HEK293T (cell line): ENCODE measurements at regions not wholly inside any gene's neighbourhood (a gene's known extent, or its start where the extent isn't known, plus 50 kb on each side); places are given as distances from the start of the nearest gene placed in this dataset.

Experiments
- CTCF ChIA-PET: fragments of 350-600 bp; formaldehyde crosslinking; extraction: SDS; loops from one replicate; lab custom pipeline; 2021; ENCODE audit warnings: antibody characterized with exemption, inconsistent platforms; lab: Yijun Ruan, JAX
- POLR2A ChIA-PET: fragments of 350-600 bp; formaldehyde crosslinking; extraction: SDS; loops from one replicate; lab custom pipeline; 2020; ENCODE audit warnings: antibody characterized with exemption, inconsistent platforms; lab: Yijun Ruan, JAX
- DNase-seq: peaks from one replicate; pipeline ENCODE4 v3.0.0; 2012; ENCODE audit warnings: mixed read lengths; ENCODE audit errors: extremely low spot score
- ARNT ChIP-seq: fragments of 450-650 bp; IDR thresholded peaks from 2 replicates; pipeline ENCODE4 v1.6.1; 2017; ENCODE audit warnings: mild to moderate bottlenecking
- BHLHE40 ChIP-seq: fragments of 450-650 bp; IDR thresholded peaks from 2 replicates; pipeline ENCODE4 v1.6.1; 2016; ENCODE audit warnings: mild to moderate bottlenecking, moderate library complexity, borderline replicate concordance
- CTBP1 ChIP-seq: fragments of 450-650 bp; IDR thresholded peaks from 2 replicates; pipeline ENCODE4 v1.6.1; 2016; ENCODE audit warnings: borderline replicate concordance
- ELF4 ChIP-seq: fragments of 450-650 bp; IDR thresholded peaks from 2 replicates; pipeline ENCODE4 v1.6.1; 2017; ENCODE audit warnings: antibody characterized with exemption
- FOXA1 ChIP-seq: fragments of 450-650 bp; IDR thresholded peaks from 2 replicates; pipeline ENCODE4 v1.6.1; 2016; ENCODE audit warnings: mild to moderate bottlenecking
- FOXK2 ChIP-seq: fragments of 450-650 bp; IDR thresholded peaks from 2 replicates; pipeline ENCODE4 v1.6.1; 2016; ENCODE audit warnings: mild to moderate bottlenecking
- FOXM1 ChIP-seq: fragments of 450-650 bp; IDR thresholded peaks from 2 replicates; pipeline ENCODE4 v1.6.1; 2017; ENCODE audit warnings: mild to moderate bottlenecking, borderline replicate concordance
- HDGF ChIP-seq: fragments of 450-650 bp; IDR thresholded peaks from 2 replicates; pipeline ENCODE4 v1.6.1; 2017; ENCODE audit warnings: antibody characterized with exemption, borderline replicate concordance
- L3MBTL2 ChIP-seq: fragments of 450-650 bp; conservative IDR thresholded peaks from 2 replicates; pipeline ENCODE4 v1.6.1; 2016; ENCODE audit warnings: mild to moderate bottlenecking
- LEF1 ChIP-seq: fragments of 450-650 bp; IDR thresholded peaks from 2 replicates; pipeline ENCODE4 v1.6.1; 2017; ENCODE audit warnings: mild to moderate bottlenecking, borderline replicate concordance
- NFRKB ChIP-seq: fragments of 450-650 bp; IDR thresholded peaks from 2 replicates; pipeline ENCODE4 v1.6.1; 2016; ENCODE audit warnings: mild to moderate bottlenecking, moderate library complexity
- SP1 ChIP-seq: fragments of 450-650 bp; IDR thresholded peaks from 2 replicates; pipeline ENCODE4 v1.6.1; 2017
- SUZ12 ChIP-seq: fragments of 450-650 bp; IDR thresholded peaks from 2 replicates; pipeline ENCODE4 v1.6.1; 2016; ENCODE audit warnings: mild to moderate bottlenecking
- TARDBP ChIP-seq: fragments of 450-650 bp; IDR thresholded peaks from 2 replicates; pipeline ENCODE4 v1.6.1; 2016
- ZNF384 ChIP-seq: fragments of 450-650 bp; IDR thresholded peaks from 2 replicates; pipeline ENCODE4 v1.6.1; 2016
- TF ChIP-seq, protein P1 (sequence below): fragments of 450-650 bp; IDR thresholded peaks from 2 replicates; pipeline ENCODE4 v1.6.1; 2016

DNA sequence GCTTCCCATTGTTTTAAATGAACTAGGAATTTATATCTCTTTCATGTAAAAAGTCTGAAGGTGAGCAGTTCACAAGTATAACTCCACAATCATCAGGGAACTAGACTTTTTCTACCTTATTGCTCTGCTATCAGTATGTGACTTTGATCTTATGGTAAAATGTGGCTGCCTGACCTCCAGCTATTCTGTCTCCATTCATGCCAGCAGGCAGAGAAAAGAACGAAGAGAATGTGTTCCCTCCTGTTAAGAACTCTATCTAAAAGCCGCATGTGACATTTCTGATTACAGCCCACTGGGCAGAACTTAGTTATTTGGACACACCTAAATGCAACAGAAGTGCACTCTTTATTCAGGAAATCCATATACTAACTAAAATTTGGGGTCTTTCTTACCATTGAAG, 102.8 kb upstream of the MBL2 start:
- no peak for DNase-seq
- ChIA-PET POLR2A (no interaction called here), CTCF (no interaction called here)
- no peak for TF ChIP-seq FOXM1
- TF ChIP-seq TARDBP: no peak
- no peak for TF ChIP-seq HDGF
- no peak for TF ChIP-seq LEF1
- no peak for TF ChIP-seq BHLHE40
- TF ChIP-seq, protein P1, sequence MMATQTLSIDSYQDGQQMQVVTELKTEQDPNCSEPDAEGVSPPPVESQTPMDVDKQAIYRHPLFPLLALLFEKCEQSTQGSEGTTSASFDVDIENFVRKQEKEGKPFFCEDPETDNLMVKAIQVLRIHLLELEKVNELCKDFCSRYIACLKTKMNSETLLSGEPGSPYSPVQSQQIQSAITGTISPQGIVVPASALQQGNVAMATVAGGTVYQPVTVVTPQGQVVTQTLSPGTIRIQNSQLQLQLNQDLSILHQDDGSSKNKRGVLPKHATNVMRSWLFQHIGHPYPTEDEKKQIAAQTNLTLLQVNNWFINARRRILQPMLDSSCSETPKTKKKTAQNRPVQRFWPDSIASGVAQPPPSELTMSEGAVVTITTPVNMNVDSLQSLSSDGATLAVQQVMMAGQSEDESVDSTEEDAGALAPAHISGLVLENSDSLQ: no peak

GRCh38 chr10:52874581-52874980, 102.0 kb upstream of the MBL2 start:
- CTCF ChIA-PET: interaction anchor here (0.7 kb wide), 1 partner anchor 659 kb away, joined by 3 read pairs; no protein-coding TSS in a partner anchor
- DNase-seq: no peak
- POLR2A ChIA-PET: no interaction called here
- TF ChIP-seq FOXM1 (no peak), CTBP1 (no peak), HDGF (no peak), SP1 (no peak), ZNF384 (no peak), BHLHE40 (no peak), FOXK2 (no peak), ELF4 (no peak), ARNT (no peak)
- TF ChIP-seq, protein P1: no peak

GRCh38 chr10:52871191-52871843, 98.7 kb upstream of the MBL2 start:
- no peak for DNase-seq
- POLR2A ChIA-PET: no interaction called here
- CTCF ChIA-PET: no interaction called here
- TF ChIP-seq SP1: no peak
- TF ChIP-seq TARDBP: no peak
- no peak for TF ChIP-seq L3MBTL2
- TF ChIP-seq, protein P1: no peak
- TF ChIP-seq SUZ12: no peak
- TF ChIP-seq HDGF: no peak
- TF ChIP-seq NFRKB: no peak
- no peak for TF ChIP-seq FOXA1
- no peak for TF ChIP-seq ELF4
- TF ChIP-seq ZNF384: no peak
- TF ChIP-seq FOXM1: no peak
- TF ChIP-seq LEF1: no peak

- ChIA-PET POLR2A (no interaction called here), CTCF (no interaction called here)
- TF ChIP-seq SUZ12 (no peak), FOXM1 (no peak), HDGF (no peak), FOXA1 (no peak), NFRKB (no peak)
- DNase-seq: no peak
Measured at GRCh38 chr10:52870562-52870961, 98.0 kb upstream of the MBL2 start.

- DNase-seq: no peak
- TF ChIP-seq ARNT (no peak), FOXM1 (no peak), SP1 (no peak), TARDBP (no peak)
- POLR2A ChIA-PET: no interaction called here
Measured at GRCh38 chr10:52869864-52870263, 97.3 kb upstream of the MBL2 start.

GRCh38 chr10:52865213-52865612, 92.6 kb upstream of the MBL2 start:
- ChIA-PET POLR2A (no interaction called here), CTCF (no interaction called here)
- TF ChIP-seq FOXA1: no peak
- no peak for TF ChIP-seq ELF4
- no peak for TF ChIP-seq BHLHE40
- no peak for TF ChIP-seq SUZ12
- no peak for TF ChIP-seq HDGF
- no peak for TF ChIP-seq ZNF384
- no peak for TF ChIP-seq FOXM1
- TF ChIP-seq ARNT: no peak
- TF ChIP-seq L3MBTL2: no peak
- DNase-seq: no peak

More at GRCh38 chr10:52869864-52870263, 97.3 kb upstream of the MBL2 start:
- CTCF ChIA-PET: no interaction called here
